GM13977 (cell line): ENCODE measurements at regions not wholly inside any gene's neighbourhood (a gene's known extent, or its start where the extent isn't known, plus 50 kb on each side); places are given as distances from the start of the nearest gene placed in this dataset.

Experiments
- DNase-seq: peaks from one replicate; pipeline ENCODE4 v3.0.0; 2012; ENCODE audit warnings: low spot score
- CTCF ChIP-seq: IDR thresholded peaks from 2 replicates; pipeline ENCODE4 v1.5.1; 2012; ENCODE audit warnings: mild to moderate bottlenecking, control low read depth; ENCODE audit not compliant: insufficient read depth; ENCODE audit errors: extremely low read depth, missing control alignments
- in situ Hi-C: fragments of 300-500 bp; cut with MboI; formaldehyde crosslinking; loops from one replicate; pipeline ENCODE4 v1.12.0; 2022; ENCODE audit warnings: low sequenced_read_pairs, low pct_unique_long_range_greater_than_20kb, mixed read lengths, inconsistent platforms; ENCODE audit not compliant: unreplicated experiment

- no peak for TF ChIP-seq CTCF
- in situ Hi-C loops: no loop called here
- DNase-seq: no peak
Observed at GRCh38 chr21:43343992-43344886, 82.7 kb downstream of the SIK1 start.

- in situ Hi-C loops: no loop called here
- TF ChIP-seq CTCF: no peak
- DNase-seq: no peak
Observed at GRCh38 chr21:43343095-43343991, 83.6 kb downstream of the SIK1 start.

GRCh38 chr21:43342301-43342881 lies 84.5 kb downstream of the SIK1 start:
- no peak for DNase-seq
- no peak for TF ChIP-seq CTCF
- in situ Hi-C loops: no loop called here

GRCh38 chr21:43341378-43342161 lies 85.4 kb downstream of the SIK1 start:
- TF ChIP-seq CTCF: no peak
- DNase-seq: no peak
- in situ Hi-C loops: no loop called here

- no peak for TF ChIP-seq CTCF
- no peak for DNase-seq
- in situ Hi-C loops: no loop called here
Observed at GRCh38 chr21:43340491-43341377, 86.2 kb downstream of the SIK1 start.
